Kasumi-1 (cell line): ENCODE measurements at regions not wholly inside any gene's neighbourhood (a gene's known extent, or its start where the extent isn't known, plus 50 kb on each side); places are given as distances from the start of the nearest gene placed in this dataset.
"Not testable (repeated sequence)": the region's sequence is repeated elsewhere in the genome, so short reads cannot be mapped to it uniquely, and the experiment has no call there.

Source experiments
- DNase-seq, 2 experiments: peaks; one replicate each; lab custom pipeline; 2025; lab: John Stamatoyannopoulos, UW

- no peak for DNase-seq
These were observed 983.7 kb downstream of the GATA3 start for GRCh38 chr10:9038146-9038714.

GRCh38 chr10:9043466-9043865 lies 989.0 kb downstream of the GATA3 start:
- DNase-seq: no peak

GRCh38 chr10:9045311-9045710 lies 990.8 kb downstream of the GATA3 start:
- no peak for DNase-seq

- no peak for DNase-seq
These were observed 997.0 kb downstream of the GATA3 start for GRCh38 chr10:9051328-9051974.

GRCh38 chr10:9052767-9053166 lies 998.3 kb downstream of the GATA3 start:
- no peak for DNase-seq

- no peak for DNase-seq
These were observed 1002.0 kb downstream of the GATA3 start for GRCh38 chr10:9056521-9056920.

- not testable (repeated sequence) for DNase-seq
These were observed 1002.8 kb downstream of the GATA3 start for GRCh38 chr10:9057293-9057692.

- DNase-seq: no peak
These were observed 1005.8 kb downstream of the GATA3 start for GRCh38 chr10:9060314-9060713.

- no peak for DNase-seq
These were observed 1007.4 kb downstream of the GATA3 start for GRCh38 chr10:9061871-9062270.

- no peak for DNase-seq
These were observed 1011.7 kb downstream of the GATA3 start for GRCh38 chr10:9066152-9066551.

GRCh38 chr10:9068003-9068402 lies 1013.5 kb downstream of the GATA3 start:
- DNase-seq: no peak

GRCh38 chr10:9069136-9069535 lies 1014.6 kb downstream of the GATA3 start:
- DNase-seq: no peak

- no peak for DNase-seq
These were observed 1020.9 kb downstream of the GATA3 start for GRCh38 chr10:9075420-9075819.

- DNase-seq: no peak
These were observed 1021.6 kb downstream of the GATA3 start for GRCh38 chr10:9076066-9076465.

- no peak for DNase-seq
These were observed 1026.8 kb downstream of the GATA3 start for GRCh38 chr10:9081253-9081652.

- DNase-seq: no peak
These were observed 1027.5 kb downstream of the GATA3 start for GRCh38 chr10:9081961-9082360.

- DNase-seq: no peak
These were observed 1037.1 kb downstream of the GATA3 start for GRCh38 chr10:9091530-9092093.

- DNase-seq: no peak
These were observed 1041.8 kb downstream of the GATA3 start for GRCh38 chr10:9096288-9096687.

- no peak for DNase-seq
These were observed 1042.9 kb downstream of the GATA3 start for GRCh38 chr10:9097206-9097990.

GRCh38 chr10:9097991-9098306 lies 1043.5 kb downstream of the GATA3 start:
- no peak for DNase-seq

- no peak for DNase-seq
These were observed 1047.5 kb downstream of the GATA3 start for GRCh38 chr10:9102026-9102425.

GRCh38 chr10:9103301-9103700 lies 1048.8 kb downstream of the GATA3 start:
- DNase-seq: no peak

GRCh38 chr10:9111976-9112375 lies 1057.5 kb downstream of the GATA3 start:
- no peak for DNase-seq
